ENCODE measurements at regions not wholly inside any gene's neighbourhood (a gene's known extent, or its start where the extent isn't known, plus 50 kb on each side); places are given as distances from the start of the nearest gene placed in this dataset.

GRCh38 chr3:28122227-28122626, 119.2 kb upstream of the CMC1 start:
- peak; percentile 84 to 89 for DNase-seq (ENCODE audit: low read depth in 2 of 2)
- TF ChIP-seq, protein P1, sequence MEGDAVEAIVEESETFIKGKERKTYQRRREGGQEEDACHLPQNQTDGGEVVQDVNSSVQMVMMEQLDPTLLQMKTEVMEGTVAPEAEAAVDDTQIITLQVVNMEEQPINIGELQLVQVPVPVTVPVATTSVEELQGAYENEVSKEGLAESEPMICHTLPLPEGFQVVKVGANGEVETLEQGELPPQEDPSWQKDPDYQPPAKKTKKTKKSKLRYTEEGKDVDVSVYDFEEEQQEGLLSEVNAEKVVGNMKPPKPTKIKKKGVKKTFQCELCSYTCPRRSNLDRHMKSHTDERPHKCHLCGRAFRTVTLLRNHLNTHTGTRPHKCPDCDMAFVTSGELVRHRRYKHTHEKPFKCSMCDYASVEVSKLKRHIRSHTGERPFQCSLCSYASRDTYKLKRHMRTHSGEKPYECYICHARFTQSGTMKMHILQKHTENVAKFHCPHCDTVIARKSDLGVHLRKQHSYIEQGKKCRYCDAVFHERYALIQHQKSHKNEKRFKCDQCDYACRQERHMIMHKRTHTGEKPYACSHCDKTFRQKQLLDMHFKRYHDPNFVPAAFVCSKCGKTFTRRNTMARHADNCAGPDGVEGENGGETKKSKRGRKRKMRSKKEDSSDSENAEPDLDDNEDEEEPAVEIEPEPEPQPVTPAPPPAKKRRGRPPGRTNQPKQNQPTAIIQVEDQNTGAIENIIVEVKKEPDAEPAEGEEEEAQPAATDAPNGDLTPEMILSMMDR (IDR thresholded peaks at IDR 0.05; ENCODE audit: low read depth, low read length): no peak
- no peak overlapping the region for H3K4me3 ChIP-seq (replicated peaks in 1 of 2; ENCODE audit: low read depth in 2 of 2, low read length in 2 of 2)

DNA sequence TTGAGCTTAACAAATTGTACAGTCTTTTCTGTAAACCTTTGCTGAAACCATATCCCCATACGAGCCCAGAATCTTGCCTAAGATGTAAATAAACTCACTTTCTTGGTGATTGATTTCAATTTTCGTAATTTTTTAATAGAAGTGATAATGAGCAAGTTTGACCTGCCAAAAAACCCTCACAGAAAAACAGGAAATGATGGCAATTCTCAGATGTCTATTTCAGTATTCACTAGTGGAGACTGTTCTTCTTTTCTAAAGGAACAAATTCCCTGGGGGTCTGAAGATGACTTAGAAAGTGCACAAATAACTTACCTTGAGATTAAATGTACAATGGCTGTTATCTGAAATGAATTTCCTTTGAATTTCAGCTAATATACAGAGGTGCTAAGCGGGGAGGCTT, 116.5 kb upstream of the CMC1 start:
- no peak for DNase-seq (ENCODE audit: low read depth in 2 of 2)
- TF ChIP-seq, protein P1 (IDR thresholded peaks at IDR 0.05; ENCODE audit: low read depth, low read length): no peak
- no peak overlapping the region for H3K4me3 ChIP-seq (replicated peaks in 1 of 2; ENCODE audit: low read depth in 2 of 2, low read length in 2 of 2)

GRCh38 chr3:28125342-28125741, 116.1 kb upstream of the CMC1 start:
- H3K4me3 ChIP-seq (replicated peaks in 1 of 2; ENCODE audit: low read depth in 2 of 2, low read length in 2 of 2): no peak overlapping the region
- DNase-seq (ENCODE audit: low read depth in 2 of 2): no peak
- TF ChIP-seq, protein P1 (IDR thresholded peaks at IDR 0.05; ENCODE audit: low read depth, low read length): no peak

DNA sequence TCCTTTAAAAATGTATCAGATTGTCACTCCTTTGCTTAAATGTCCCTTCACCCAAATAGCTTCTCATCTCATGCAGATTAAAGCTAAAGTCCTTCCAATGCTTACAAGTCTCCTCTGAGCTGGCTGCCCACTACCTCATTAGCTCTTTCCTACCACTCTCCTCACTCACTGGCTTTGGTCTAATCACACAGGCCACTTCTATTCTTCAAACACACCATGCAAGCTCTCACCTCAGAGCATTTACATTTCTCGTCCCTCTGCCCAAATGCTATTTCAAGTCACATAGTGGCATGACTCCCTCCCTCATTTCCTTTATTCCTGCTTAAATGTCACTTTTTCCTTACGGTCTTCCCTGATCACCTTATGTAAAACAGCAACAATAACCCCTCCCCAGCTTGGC, 110.6 kb upstream of the CMC1 start:
- TF ChIP-seq, protein P1 (IDR thresholded peaks at IDR 0.05; ENCODE audit: low read depth, low read length): no peak
- no peak for DNase-seq (ENCODE audit: low read depth in 2 of 2)
- H3K4me3 ChIP-seq (replicated peaks in 1 of 2; ENCODE audit: low read depth in 2 of 2, low read length in 2 of 2): no peak overlapping the region

GRCh38 chr3:28132941-28133340, 108.5 kb upstream of the CMC1 start:
- TF ChIP-seq, protein P1 (IDR thresholded peaks at IDR 0.05; ENCODE audit: low read depth, low read length): no peak
- no peak for DNase-seq (ENCODE audit: low read depth in 2 of 2)
- no peak overlapping the region for H3K4me3 ChIP-seq (replicated peaks in 1 of 2; ENCODE audit: low read depth in 2 of 2, low read length in 2 of 2)

- no peak for DNase-seq (ENCODE audit: low read depth in 2 of 2)
- TF ChIP-seq, protein P1 (IDR thresholded peaks at IDR 0.05; ENCODE audit: low read depth, low read length): no peak
- H3K4me3 ChIP-seq (replicated peaks in 1 of 2; ENCODE audit: low read depth in 2 of 2, low read length in 2 of 2): no peak overlapping the region
These were observed 107.2 kb upstream of the CMC1 start for GRCh38 chr3:28134198-28134597.

DNA sequence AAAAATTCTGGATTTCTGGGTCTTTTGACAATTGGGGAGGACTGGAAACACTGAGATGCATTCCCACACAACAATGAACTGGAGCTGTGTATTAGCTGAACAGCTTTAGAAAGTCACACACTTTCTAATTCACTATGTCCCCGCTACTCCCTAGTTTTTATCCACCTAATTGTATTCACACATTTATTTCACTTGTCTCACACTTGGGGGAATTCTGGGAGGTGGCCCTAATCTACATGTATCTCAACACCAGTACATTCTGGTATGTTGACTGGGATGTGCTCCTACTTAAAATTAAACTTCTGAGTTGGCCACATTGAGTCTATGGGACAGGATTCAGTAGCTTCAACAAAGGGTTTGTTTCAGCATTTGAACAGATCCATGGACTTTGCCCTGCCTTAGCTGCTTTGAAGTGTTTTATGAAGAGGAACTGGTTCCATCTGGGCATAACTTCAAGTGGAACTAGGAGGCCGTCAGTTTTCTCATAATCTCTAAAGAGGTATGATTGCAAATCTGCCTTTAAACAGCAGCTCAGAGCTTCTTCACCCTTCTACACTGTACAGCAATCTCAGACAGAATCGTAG, 106.5 kb upstream of the CMC1 start:
- TF ChIP-seq, protein P1 (IDR thresholded peaks at IDR 0.05; ENCODE audit: low read depth, low read length): no peak
- H3K4me3 ChIP-seq (replicated peaks in 1 of 2; ENCODE audit: low read depth in 2 of 2, low read length in 2 of 2): no peak overlapping the region

More for the DNA sequence above, 106.5 kb upstream of the CMC1 start:
- DNase-seq (ENCODE audit: low read depth in 2 of 2): no peak

All from cardiac fibroblast (primary cell).